Lung (tissue), 11 donors: ENCODE measurements at regions not wholly inside any gene's neighbourhood (a gene's known extent, or its start where the extent isn't known, plus 50 kb on each side); places are given as distances from the start of the nearest gene placed in this dataset.
A peak's percentile ranks its signal among the peaks of the same experiment; 100 is the strongest.

ENCODE experiments used
- ATAC-seq: fragments of 200-7000 bp; cut with Tn5 transposase; one replicate; pipeline ENCODE4 v1.9.1; 2020; ENCODE audit warnings: moderate number of reproducible peaks; ENCODE audit not compliant: insufficient read depth, low FRiP score
- DNase-seq, 3 donors: peaks; one replicate each; pipeline ENCODE4 v3.0.0-alpha.2; 2013 to 2017
- H3K27ac ChIP-seq, 2 donors: one replicate each; pipeline ENCODE4 v1.5.1; 2013; ENCODE audit warnings: mild to moderate bottlenecking in 2 of 2, moderate library complexity in 2 of 2, control low read depth in 1 of 2, inconsistent platforms in 1 of 2, low read depth in 1 of 2, low read length in 1 of 2
- H3K27me3 ChIP-seq, 3 donors: one replicate each; pipeline ENCODE4 v1.5.1; 2013; ENCODE audit warnings: low read length in 2 of 3; ENCODE audit not compliant: control insufficient read depth in 3 of 3, insufficient read depth in 3 of 3
- H3K36me3 ChIP-seq, 4 donors: one replicate each; pipeline ENCODE4 v1.5.1; 2013; ENCODE audit warnings: low read length in 4 of 4, mild to moderate bottlenecking in 1 of 4, moderate library complexity in 1 of 4; ENCODE audit not compliant: control insufficient read depth in 4 of 4, insufficient read depth in 4 of 4
- H3K4me1 ChIP-seq, 5 donors: one replicate each; pipeline ENCODE4 v1.5.1; 2013; ENCODE audit warnings: low read length in 5 of 5, mild to moderate bottlenecking in 2 of 5, moderate library complexity in 1 of 5; ENCODE audit not compliant: control insufficient read depth in 5 of 5, insufficient read depth in 5 of 5
- H3K4me3 ChIP-seq: one replicate; pipeline ENCODE4 v1.5.1; 2013; ENCODE audit warnings: mild to moderate bottlenecking, control low read depth, moderate library complexity
- H3K9ac ChIP-seq, 2 donors: one replicate each; pipeline ENCODE4 v1.5.1; 2013; ENCODE audit warnings: low read length in 2 of 2, control low read depth in 1 of 2; ENCODE audit not compliant: insufficient read depth in 1 of 2
- H3K9me3 ChIP-seq, 4 donors: one replicate each; pipeline ENCODE4 v1.5.1; 2013; ENCODE audit warnings: low read length in 3 of 4, mild to moderate bottlenecking in 1 of 4, moderate library complexity in 1 of 4; ENCODE audit not compliant: control insufficient read depth in 4 of 4, insufficient read depth in 3 of 4
- WGBS, 2 donors: extraction: QIAGEN DNeasy Blood & Tissue Kit; methylation state at CpG; one replicate each; pipeline ENCODE4 v1.1.7; 2013; 5-methylcytosine and 5-hydroxymethylcytosine counted together
- TF ChIP-seq, protein P1 (sequence below): IDR thresholded peaks from 2 replicates; pipeline ENCODE4 v1.5.1; 2012; ENCODE audit warnings: mild to moderate bottlenecking; ENCODE audit errors: control extremely low read depth, extremely low read depth
- donor health status: control.
- donor health status: control.
- donor health status: Bipolar disorder and iron deficiency.
- donor health status: healthy.
- donor health status: DM: yes; HTN: yes; CAD: no.

DNA sequence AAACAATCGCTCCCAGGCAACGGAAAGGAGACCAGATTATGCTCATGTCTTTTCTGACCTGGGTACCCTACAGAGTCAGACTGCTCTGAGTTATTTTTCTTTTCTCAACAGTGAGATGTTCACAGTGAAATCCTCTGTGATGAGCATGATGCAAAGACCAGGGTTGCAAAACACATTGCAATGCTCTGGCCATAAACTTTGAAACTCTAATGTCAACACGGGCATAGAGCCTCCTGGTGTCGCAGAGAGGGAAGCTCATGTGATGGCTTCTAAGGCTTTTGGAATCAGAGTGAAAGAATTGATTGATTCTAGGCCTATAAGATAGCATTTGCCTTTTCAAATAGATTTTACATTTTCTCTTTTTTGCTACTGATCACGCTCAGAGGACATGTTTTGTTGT lies 193.4 kb downstream of the RASSF9 start:
- TF ChIP-seq, protein P1, sequence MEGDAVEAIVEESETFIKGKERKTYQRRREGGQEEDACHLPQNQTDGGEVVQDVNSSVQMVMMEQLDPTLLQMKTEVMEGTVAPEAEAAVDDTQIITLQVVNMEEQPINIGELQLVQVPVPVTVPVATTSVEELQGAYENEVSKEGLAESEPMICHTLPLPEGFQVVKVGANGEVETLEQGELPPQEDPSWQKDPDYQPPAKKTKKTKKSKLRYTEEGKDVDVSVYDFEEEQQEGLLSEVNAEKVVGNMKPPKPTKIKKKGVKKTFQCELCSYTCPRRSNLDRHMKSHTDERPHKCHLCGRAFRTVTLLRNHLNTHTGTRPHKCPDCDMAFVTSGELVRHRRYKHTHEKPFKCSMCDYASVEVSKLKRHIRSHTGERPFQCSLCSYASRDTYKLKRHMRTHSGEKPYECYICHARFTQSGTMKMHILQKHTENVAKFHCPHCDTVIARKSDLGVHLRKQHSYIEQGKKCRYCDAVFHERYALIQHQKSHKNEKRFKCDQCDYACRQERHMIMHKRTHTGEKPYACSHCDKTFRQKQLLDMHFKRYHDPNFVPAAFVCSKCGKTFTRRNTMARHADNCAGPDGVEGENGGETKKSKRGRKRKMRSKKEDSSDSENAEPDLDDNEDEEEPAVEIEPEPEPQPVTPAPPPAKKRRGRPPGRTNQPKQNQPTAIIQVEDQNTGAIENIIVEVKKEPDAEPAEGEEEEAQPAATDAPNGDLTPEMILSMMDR = no peak
- 73 to 80% methylated on average over 5 of the region's 5 CpGs for WGBS, 2 donors
- Histone ChIP-seq H3K27ac (no peak overlapping the region), H3K9me3 (no peaks in the 10 kb centered on the region), H3K36me3 (no peaks in the 10 kb centered on the region), H3K4me1 (no peaks in the 10 kb centered on the region), H3K4me3 (no peak overlapping the region), H3K27me3 (no peaks in the 10 kb centered on the region), H3K9ac (no peak overlapping the region)
- no peak for ATAC-seq
- DNase-seq = peak in 1 of 3 donors; percentile 3

DNA sequence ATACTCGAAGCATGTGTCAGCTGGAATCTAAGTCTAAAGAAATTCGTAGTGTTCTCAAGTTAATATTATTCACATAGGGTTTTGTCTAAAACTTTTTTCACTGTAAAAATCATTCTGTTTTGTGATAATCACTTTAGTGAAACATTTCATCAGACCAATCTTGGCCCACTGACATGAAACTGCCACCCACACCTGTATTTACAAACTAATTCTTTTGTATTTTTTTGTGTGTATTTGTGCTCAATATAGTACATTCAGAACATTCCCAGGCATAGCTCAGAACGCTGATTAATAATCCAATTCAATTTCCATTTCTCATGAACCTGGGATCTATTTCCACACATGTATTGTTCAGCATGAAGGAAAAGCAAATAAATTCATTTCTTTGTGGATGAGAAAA lies 191.7 kb downstream of the RASSF9 start:
- no peak for DNase-seq
- TF ChIP-seq, protein P1 = no peak
- ATAC-seq = no peak

DNA sequence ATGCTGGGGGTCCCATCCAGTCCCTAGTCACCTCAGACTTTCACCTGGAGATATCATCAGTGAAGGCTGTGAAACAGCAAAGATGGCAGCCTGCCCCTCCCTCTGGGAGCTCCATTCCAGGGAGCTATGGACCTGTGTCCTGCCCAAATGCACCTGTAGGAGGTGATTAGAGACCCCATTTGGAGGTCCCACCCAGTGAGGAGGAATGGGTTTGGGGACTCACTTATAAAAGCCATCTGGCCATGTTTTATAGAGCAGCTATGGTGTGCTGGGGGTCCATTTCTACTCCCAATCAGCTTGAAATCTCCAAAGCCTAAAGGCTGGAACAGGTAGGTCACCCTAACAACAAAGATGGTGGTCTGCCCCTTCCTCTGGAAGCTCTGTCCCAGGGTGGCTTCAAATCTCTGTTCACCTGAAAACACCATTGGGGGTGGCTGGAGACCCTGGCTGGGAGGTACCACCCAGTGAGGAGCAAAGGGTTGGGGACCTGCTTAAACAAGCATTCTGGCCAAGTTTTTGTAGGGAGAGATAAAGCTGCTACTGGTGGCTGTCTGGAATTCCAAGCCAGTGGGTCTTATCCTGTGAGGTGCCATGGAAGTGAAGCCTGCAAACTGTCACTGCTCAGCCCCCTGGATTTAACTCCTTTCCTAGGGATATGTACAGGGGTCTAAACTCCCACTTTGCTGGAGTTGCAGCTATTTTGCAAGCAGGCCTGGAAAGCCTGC lies 182.3 kb downstream of the RASSF9 start:
- Histone ChIP-seq H3K9ac (no peak overlapping the region), H3K27me3 (no peaks in the 10 kb centered on the region), H3K36me3 (no peaks in the 10 kb centered on the region), H3K4me3 (no peak overlapping the region), H3K9me3 (peaks cover 0 to 2% (median 0%) of the 10 kb centered on the region in 4 donors), H3K27ac (no peak overlapping the region), H3K4me1 (no peaks in the 10 kb centered on the region)
- ATAC-seq (no peak), DNase-seq (no peak)
- TF ChIP-seq, protein P1 = no peak

More for the DNA sequence above, 191.7 kb downstream of the RASSF9 start:
- H3K4me3 ChIP-seq = no peak overlapping the region
- no peak overlapping the region for H3K9ac ChIP-seq
- no peaks in the 10 kb centered on the region for H3K9me3 ChIP-seq
- no peaks in the 10 kb centered on the region for H3K27me3 ChIP-seq
- H3K27ac ChIP-seq = no peak overlapping the region
- 71 to 78% methylated on average over 3 of the region's 3 CpGs for WGBS, 2 donors
- H3K36me3 ChIP-seq = no peaks in the 10 kb centered on the region
- no peaks in the 10 kb centered on the region for H3K4me1 ChIP-seq

DNA sequence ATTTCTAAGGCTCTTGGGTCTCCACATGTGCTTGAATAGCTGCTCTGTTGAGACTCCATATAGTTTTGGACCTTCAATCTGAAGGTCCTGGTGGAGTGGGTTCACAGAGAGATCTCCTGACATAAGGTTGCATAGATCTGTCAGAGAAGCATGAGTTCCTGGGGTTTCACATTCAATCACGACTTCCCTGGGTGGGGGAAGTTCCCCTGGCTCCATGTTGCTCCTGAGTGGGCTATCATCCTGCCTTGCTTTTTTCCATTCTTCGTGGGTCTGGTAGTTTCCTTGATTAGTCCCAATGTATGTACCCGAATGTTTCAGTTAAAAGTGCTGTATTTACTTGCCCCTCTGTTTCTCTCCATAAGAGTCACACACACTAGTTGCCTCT lies 181.8 kb downstream of the RASSF9 start:
- Histone ChIP-seq H3K4me1 (no peaks in the 10 kb centered on the region), H3K27me3 (no peaks in the 10 kb centered on the region), H3K27ac (no peak overlapping the region), H3K36me3 (no peaks in the 10 kb centered on the region), H3K9me3 (peaks cover 0 to 2% (median 0%) of the 10 kb centered on the region in 4 donors), H3K9ac (no peak overlapping the region), H3K4me3 (no peak overlapping the region)
- no peak for DNase-seq
- TF ChIP-seq, protein P1 = no peak
- ATAC-seq = no peak
- 85 to 88% methylated on average over 3 of the region's 3 CpGs for WGBS, 2 donors
